Hepatocyte (in vitro differentiated cells): ENCODE measurements at regions not wholly inside any gene's neighbourhood (a gene's known extent, or its start where the extent isn't known, plus 50 kb on each side); places are given as distances from the start of the nearest gene placed in this dataset.

Experiments
- EZH2 ChIP-seq: fragments of 200-600 bp; sonication (generic); IDR thresholded peaks from 2 replicates; pipeline ENCODE4 v1.6.1; 2016; ENCODE audit warnings: antibody characterized with exemption, mild to moderate bottlenecking, borderline replicate concordance
- TF ChIP-seq, protein P1 (sequence below): fragments of 200-600 bp; sonication (generic); IDR thresholded peaks from 2 replicates; pipeline ENCODE4 v1.5.1; 2016; ENCODE audit warnings: antibody characterized with exemption, mild to moderate bottlenecking; ENCODE audit not compliant: poor library complexity

DNA sequence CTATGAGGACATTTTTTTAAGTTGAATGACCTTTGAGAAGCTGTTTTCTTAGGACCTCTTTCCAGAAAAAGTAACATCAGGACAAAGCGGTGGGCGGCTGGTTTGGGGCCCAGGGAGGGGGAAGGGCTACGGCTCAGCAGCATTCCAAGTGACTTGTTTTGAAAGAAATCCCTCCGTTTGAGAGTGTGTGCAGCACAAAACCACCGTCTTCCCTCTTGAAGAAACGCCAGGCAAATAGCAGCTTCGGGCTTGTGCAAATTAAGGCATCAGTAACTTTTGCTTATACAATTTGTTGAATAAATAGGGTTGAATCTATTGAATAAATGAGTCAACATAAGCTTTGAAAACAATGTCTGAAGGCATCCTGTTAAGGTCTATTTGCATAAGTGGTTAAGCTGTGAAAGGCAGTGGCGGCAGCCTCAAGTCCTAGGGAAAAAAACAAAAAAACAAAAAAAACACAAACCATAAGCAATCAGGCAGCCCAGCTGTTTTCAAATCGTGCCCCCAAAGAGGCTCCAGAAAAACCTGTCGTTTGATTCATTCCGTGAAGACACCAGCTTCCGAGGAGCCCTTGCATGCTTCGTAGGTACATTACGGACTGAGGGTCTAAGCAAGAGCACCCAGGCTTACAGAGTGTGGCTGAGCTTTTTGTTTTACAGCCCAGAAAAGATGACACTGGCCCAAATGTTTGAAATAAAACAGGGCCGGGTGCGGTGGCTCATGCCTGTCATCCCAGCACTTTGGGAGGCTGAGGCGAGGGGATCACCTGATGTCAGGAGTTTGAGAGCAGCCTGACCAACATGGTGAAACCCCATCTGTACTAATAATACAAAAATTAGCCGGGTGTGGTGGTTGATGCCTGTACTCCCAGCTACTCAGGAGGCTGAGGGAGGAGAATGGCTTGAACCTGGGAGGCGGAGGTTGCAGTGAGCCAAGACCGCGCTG is 103.7 kb downstream of the CRLF2 start:
- TF ChIP-seq, protein P1, sequence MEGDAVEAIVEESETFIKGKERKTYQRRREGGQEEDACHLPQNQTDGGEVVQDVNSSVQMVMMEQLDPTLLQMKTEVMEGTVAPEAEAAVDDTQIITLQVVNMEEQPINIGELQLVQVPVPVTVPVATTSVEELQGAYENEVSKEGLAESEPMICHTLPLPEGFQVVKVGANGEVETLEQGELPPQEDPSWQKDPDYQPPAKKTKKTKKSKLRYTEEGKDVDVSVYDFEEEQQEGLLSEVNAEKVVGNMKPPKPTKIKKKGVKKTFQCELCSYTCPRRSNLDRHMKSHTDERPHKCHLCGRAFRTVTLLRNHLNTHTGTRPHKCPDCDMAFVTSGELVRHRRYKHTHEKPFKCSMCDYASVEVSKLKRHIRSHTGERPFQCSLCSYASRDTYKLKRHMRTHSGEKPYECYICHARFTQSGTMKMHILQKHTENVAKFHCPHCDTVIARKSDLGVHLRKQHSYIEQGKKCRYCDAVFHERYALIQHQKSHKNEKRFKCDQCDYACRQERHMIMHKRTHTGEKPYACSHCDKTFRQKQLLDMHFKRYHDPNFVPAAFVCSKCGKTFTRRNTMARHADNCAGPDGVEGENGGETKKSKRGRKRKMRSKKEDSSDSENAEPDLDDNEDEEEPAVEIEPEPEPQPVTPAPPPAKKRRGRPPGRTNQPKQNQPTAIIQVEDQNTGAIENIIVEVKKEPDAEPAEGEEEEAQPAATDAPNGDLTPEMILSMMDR: no peak
- TF ChIP-seq EZH2: no peak
